ENCODE measurements at regions not wholly inside any gene's neighbourhood (a gene's known extent, or its start where the extent isn't known, plus 50 kb on each side); places are given as distances from the start of the nearest gene placed in this dataset.

- no peak for TF ChIP-seq BCLAF1 (IDR thresholded peaks at IDR 0.05)
Measured at GRCh38 chr11:19606856-19607655, 105.6 kb upstream of the NAV2 start (continued).

- in situ Hi-C loops (cut with MboI): no loop called here
- ChIA-PET POLR2A (no interaction called here), RAD21 (ENCODE audit: unreplicated experiment) (no interaction called here)
Measured at GRCh38 chr11:19605520-19606371, 106.9 kb upstream of the NAV2 start.

More at GRCh38 chr11:19605520-19606371, 106.9 kb upstream of the NAV2 start:
- ChIA-PET SMC1A (ENCODE audit: uncharacterized antibody, unreplicated experiment) (interaction anchor here (1.0 kb wide), 1 partner anchor 297 kb away, joined by 3 read pairs; no protein-coding TSS in a partner anchor), CTCF (interaction anchor here (0.6 kb wide), 1 partner anchor 17 kb away, joined by 5 read pairs; no protein-coding TSS in a partner anchor)
- DNase-seq (ENCODE audit: low read depth, low spot score): no peak
- intact Hi-C loops (cut with micrococcal nuclease; ENCODE audit: unreplicated experiment): no loop called here
- H3K4me2 ChIP-seq (ENCODE audit: control insufficient read depth, insufficient read depth): no peak overlapping the region
- no peaks in the 10 kb centered on the region for H3K9me3 ChIP-seq (replicated peaks; ENCODE audit: control insufficient read depth, insufficient read depth, low read length)
- no peaks in the 10 kb centered on the region for H3K36me3 ChIP-seq (ENCODE audit: control insufficient read depth in 2 of 2, insufficient read depth in 2 of 2, low read length in 1 of 2)
- no peak overlapping the region for H3K4me3 ChIP-seq
- no peaks in the 10 kb centered on the region for H3K79me2 ChIP-seq (ENCODE audit: control insufficient read depth, insufficient read depth, low read length)
- TF ChIP-seq, protein P1, sequence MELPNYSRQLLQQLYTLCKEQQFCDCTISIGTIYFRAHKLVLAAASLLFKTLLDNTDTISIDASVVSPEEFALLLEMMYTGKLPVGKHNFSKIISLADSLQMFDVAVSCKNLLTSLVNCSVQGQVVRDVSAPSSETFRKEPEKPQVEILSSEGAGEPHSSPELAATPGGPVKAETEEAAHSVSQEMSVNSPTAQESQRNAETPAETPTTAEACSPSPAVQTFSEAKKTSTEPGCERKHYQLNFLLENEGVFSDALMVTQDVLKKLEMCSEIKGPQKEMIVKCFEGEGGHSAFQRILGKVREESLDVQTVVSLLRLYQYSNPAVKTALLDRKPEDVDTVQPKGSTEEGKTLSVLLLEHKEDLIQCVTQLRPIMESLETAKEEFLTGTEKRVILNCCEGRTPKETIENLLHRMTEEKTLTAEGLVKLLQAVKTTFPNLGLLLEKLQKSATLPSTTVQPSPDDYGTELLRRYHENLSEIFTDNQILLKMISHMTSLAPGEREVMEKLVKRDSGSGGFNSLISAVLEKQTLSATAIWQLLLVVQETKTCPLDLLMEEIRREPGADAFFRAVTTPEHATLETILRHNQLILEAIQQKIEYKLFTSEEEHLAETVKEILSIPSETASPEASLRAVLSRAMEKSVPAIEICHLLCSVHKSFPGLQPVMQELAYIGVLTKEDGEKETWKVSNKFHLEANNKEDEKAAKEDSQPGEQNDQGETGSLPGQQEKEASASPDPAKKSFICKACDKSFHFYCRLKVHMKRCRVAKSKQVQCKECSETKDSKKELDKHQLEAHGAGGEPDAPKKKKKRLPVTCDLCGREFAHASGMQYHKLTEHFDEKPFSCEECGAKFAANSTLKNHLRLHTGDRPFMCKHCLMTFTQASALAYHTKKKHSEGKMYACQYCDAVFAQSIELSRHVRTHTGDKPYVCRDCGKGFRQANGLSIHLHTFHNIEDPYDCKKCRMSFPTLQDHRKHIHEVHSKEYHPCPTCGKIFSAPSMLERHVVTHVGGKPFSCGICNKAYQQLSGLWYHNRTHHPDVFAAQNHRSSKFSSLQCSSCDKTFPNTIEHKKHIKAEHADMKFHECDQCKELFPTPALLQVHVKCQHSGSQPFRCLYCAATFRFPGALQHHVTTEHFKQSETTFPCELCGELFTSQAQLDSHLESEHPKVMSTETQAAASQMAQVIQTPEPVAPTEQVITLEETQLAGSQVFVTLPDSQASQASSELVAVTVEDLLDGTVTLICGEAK (IDR thresholded peaks at IDR 0.05; ENCODE audit: borderline replicate concordance): no peak
- TF ChIP-seq NBN (IDR thresholded peaks at IDR 0.05): no peak
- no peak for TF ChIP-seq IKZF2 (IDR thresholded peaks at IDR 0.05)
- no peak for TF ChIP-seq SMAD5 (IDR thresholded peaks at IDR 0.05; ENCODE audit: low read depth)
- no peak for TF ChIP-seq SP1 (IDR thresholded peaks at IDR 0.05; ENCODE audit: low read depth, low read length)
- no peak for TF ChIP-seq PRDM15 (CRISPR knock-in tag; IDR thresholded peaks at IDR 0.05)
- 25% methylated on average over 8 of the region's 8 CpGs for WGBS (ENCODE audit: insufficient coverage, insufficient replicate concordance, low lambda C conversion rate, missing lambda C conversion rate)
- no peak for ATAC-seq
- H3K9ac ChIP-seq (ENCODE audit: control insufficient read depth, insufficient read depth, low read length): no peak overlapping the region
- no peak overlapping the region for H3K27ac ChIP-seq (ENCODE audit: control insufficient read depth, insufficient read depth)
- no peak for FAIRE-seq
- H4K20me1 ChIP-seq (ENCODE audit: control insufficient read depth, insufficient read depth): no peaks in the 10 kb centered on the region
- H3K4me1 ChIP-seq (ENCODE audit: control insufficient read depth, insufficient read depth, low read length): no peaks in the 10 kb centered on the region
- H3K27me3 ChIP-seq (replicated peaks in 1 of 2; ENCODE audit: control insufficient read depth in 2 of 2, insufficient read depth in 2 of 2, low read length in 1 of 2): no peaks in the 10 kb centered on the region
- H2AFZ ChIP-seq (ENCODE audit: control insufficient read depth, low read depth, low read length): no peak overlapping the region
- BruUV-seq (replicated peaks): no TSS peak

Data from GM12878 (cell line).